ENCODE measurements at regions not wholly inside any gene's neighbourhood (a gene's known extent, or its start where the extent isn't known, plus 50 kb on each side); places are given as distances from the start of the nearest gene placed in this dataset.
A peak's percentile ranks its signal among the peaks of the same experiment; 100 is the strongest.

- DNase-seq (ENCODE audit: low spot score): no peak
- Mint-ChIP-seq H3K4me3 (no peak overlapping the region), H3K9me3 (peaks cover 9% of the 10 kb centered on the region), H3K27me3 (ENCODE audit: insufficient read depth, low read depth) (no peaks in the 10 kb centered on the region), H3K27ac (no peak overlapping the region), H3K36me3 (peaks cover 5% of the 10 kb centered on the region), H3K4me1 (no peaks in the 10 kb centered on the region)
- Histone ChIP-seq H2AFZ (replicated peaks) (no peak overlapping the region), H3K9me3 (ENCODE audit: low read depth) (no peaks in the 10 kb centered on the region), H3F3A (ENCODE audit: low read depth) (no peaks in the 10 kb centered on the region), H3K4me3 (no peak overlapping the region), H3K27ac (no peak overlapping the region), H3K4me2 (no peak overlapping the region), H4K20me1 (ENCODE audit: low read depth) (no peaks in the 10 kb centered on the region), H3K9ac (no peak overlapping the region), H3K27me3 (no peaks in the 10 kb centered on the region), H3K36me3 (no peaks in the 10 kb centered on the region), H3K4me1 (no peaks in the 10 kb centered on the region), H3K79me2 (ENCODE audit: low read depth) (no peaks in the 10 kb centered on the region)
- TF ChIP-seq EZH2 (IDR thresholded peaks at IDR 0.05) (no peak), EZH2phosphoT487 (IDR thresholded peaks at IDR 0.05) (no peak)
- TF ChIP-seq, protein P1, sequence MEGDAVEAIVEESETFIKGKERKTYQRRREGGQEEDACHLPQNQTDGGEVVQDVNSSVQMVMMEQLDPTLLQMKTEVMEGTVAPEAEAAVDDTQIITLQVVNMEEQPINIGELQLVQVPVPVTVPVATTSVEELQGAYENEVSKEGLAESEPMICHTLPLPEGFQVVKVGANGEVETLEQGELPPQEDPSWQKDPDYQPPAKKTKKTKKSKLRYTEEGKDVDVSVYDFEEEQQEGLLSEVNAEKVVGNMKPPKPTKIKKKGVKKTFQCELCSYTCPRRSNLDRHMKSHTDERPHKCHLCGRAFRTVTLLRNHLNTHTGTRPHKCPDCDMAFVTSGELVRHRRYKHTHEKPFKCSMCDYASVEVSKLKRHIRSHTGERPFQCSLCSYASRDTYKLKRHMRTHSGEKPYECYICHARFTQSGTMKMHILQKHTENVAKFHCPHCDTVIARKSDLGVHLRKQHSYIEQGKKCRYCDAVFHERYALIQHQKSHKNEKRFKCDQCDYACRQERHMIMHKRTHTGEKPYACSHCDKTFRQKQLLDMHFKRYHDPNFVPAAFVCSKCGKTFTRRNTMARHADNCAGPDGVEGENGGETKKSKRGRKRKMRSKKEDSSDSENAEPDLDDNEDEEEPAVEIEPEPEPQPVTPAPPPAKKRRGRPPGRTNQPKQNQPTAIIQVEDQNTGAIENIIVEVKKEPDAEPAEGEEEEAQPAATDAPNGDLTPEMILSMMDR (IDR thresholded peaks at IDR 0.05): no peak
These were observed 129.9 kb upstream of the CHST9 start for GRCh38 chr18:27314996-27315395.

DNA sequence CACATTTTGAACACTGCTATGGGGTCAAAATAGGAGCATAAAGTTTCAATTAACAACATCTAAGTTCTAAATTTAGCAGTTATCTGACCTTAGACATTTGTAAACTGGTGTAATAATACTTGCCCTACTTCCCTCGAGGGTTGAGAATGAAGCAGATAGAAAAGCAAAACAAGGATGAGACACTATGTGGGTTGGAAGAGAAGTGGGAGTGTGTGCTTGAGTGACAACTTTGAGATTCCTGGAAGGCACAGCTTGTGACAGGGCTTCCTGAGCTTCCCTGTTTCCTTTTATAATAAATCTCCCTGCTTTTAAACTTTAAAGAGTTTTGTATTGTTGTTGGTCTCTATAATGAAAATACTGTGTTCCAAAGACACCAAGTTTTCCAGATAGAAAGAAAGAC is 128.6 kb upstream of the CHST9 start:
- peaks cover 5% of the 10 kb centered on the region for H3K36me3 Mint-ChIP-seq
- Histone ChIP-seq H3K27ac (no peak overlapping the region), H2AFZ (replicated peaks) (peak overlapping the region; percentile 5), H3K4me2 (no peak overlapping the region), H3K4me1 (no peaks in the 10 kb centered on the region), H3K4me3 (no peak overlapping the region), H3K27me3 (no peaks in the 10 kb centered on the region), H3K9me3 (ENCODE audit: low read depth) (no peaks in the 10 kb centered on the region), H3K36me3 (no peaks in the 10 kb centered on the region), H3F3A (ENCODE audit: low read depth) (no peaks in the 10 kb centered on the region), H4K20me1 (ENCODE audit: low read depth) (no peaks in the 10 kb centered on the region), H3K9ac (no peak overlapping the region), H3K79me2 (ENCODE audit: low read depth) (no peaks in the 10 kb centered on the region)
- TF ChIP-seq, protein P1 (IDR thresholded peaks at IDR 0.05): no peak
- TF ChIP-seq EZH2phosphoT487 (IDR thresholded peaks at IDR 0.05): no peak
- TF ChIP-seq EZH2 (IDR thresholded peaks at IDR 0.05): no peak
- no peak overlapping the region for H3K4me3 Mint-ChIP-seq
- no peaks in the 10 kb centered on the region for H3K4me1 Mint-ChIP-seq
- H3K9me3 Mint-ChIP-seq: peaks cover 9% of the 10 kb centered on the region
- no peak for DNase-seq (ENCODE audit: low spot score)
- H3K27me3 Mint-ChIP-seq (ENCODE audit: insufficient read depth, low read depth): no peaks in the 10 kb centered on the region
- no peak overlapping the region for H3K27ac Mint-ChIP-seq

DNA sequence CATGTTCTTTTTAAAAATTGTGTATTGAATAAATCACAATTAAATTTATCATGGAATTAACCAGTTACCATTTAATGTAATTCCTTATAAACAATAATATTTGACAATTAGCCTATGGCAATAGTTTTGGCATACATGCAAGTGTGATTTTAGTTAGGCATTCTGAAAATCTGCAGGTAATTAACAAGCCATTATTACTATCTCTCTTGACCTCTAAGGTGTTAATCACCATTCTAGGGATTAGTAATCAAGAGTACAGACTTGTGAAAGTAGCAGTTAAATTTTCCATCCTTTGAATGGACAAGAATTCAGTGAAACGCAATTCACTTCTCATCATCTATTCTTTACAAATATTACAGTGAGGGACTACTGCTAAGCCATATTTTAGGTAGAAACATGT is 127.7 kb upstream of the CHST9 start:
- Histone ChIP-seq H2AFZ (replicated peaks) (no peak overlapping the region), H4K20me1 (ENCODE audit: low read depth) (no peaks in the 10 kb centered on the region)
- H3K4me3 Mint-ChIP-seq: no peak overlapping the region

More for the DNA sequence above, 127.7 kb upstream of the CHST9 start:
- H3K27ac ChIP-seq: no peak overlapping the region
- H3K27me3 ChIP-seq: no peaks in the 10 kb centered on the region
- H3K27ac Mint-ChIP-seq: no peak overlapping the region
- no peak overlapping the region for H3K4me3 ChIP-seq
- H3K9me3 ChIP-seq (ENCODE audit: low read depth): no peaks in the 10 kb centered on the region
- H3K36me3 Mint-ChIP-seq: peaks cover 5% of the 10 kb centered on the region
- no peak for DNase-seq (ENCODE audit: low spot score)
- H3K9ac ChIP-seq: no peak overlapping the region
- H3K79me2 ChIP-seq (ENCODE audit: low read depth): no peaks in the 10 kb centered on the region
- TF ChIP-seq EZH2phosphoT487 (IDR thresholded peaks at IDR 0.05): no peak
- TF ChIP-seq EZH2 (IDR thresholded peaks at IDR 0.05): no peak
- TF ChIP-seq, protein P1 (IDR thresholded peaks at IDR 0.05): no peak
- no peaks in the 10 kb centered on the region for H3F3A ChIP-seq (ENCODE audit: low read depth)
- no peaks in the 10 kb centered on the region for H3K4me1 ChIP-seq
- H3K36me3 ChIP-seq: no peaks in the 10 kb centered on the region
- H3K9me3 Mint-ChIP-seq: peaks cover 9% of the 10 kb centered on the region
- no peaks in the 10 kb centered on the region for H3K27me3 Mint-ChIP-seq (ENCODE audit: insufficient read depth, low read depth)
- H3K4me2 ChIP-seq: no peak overlapping the region
- H3K4me1 Mint-ChIP-seq: no peaks in the 10 kb centered on the region
